ENCODE measurements at regions not wholly inside any gene's neighbourhood (a gene's known extent, or its start where the extent isn't known, plus 50 kb on each side); places are given as distances from the start of the nearest gene placed in this dataset.
"Not testable (repeated sequence)": the region's sequence is repeated elsewhere in the genome, so short reads cannot be mapped to it uniquely, and the experiment has no call there.

- DNase-seq = no peak
- in situ Hi-C loops (cut with HindIII; ENCODE audit: low pct_ligation_motif_present, low pct_unique_long_range_greater_than_20kb, low sequenced_read_pairs) = no loop called here
These were observed 234.9 kb downstream of the OSR1 start for GRCh38 chr2:19123556-19123955.

- no peak for DNase-seq
- in situ Hi-C loops (cut with HindIII; ENCODE audit: low pct_ligation_motif_present, low pct_unique_long_range_greater_than_20kb, low sequenced_read_pairs) = no loop called here
These were observed 236.2 kb downstream of the OSR1 start for GRCh38 chr2:19122220-19122619.

GRCh38 chr2:19120941-19121750 is 237.3 kb downstream of the OSR1 start:
- in situ Hi-C loops (cut with HindIII; ENCODE audit: low pct_ligation_motif_present, low pct_unique_long_range_greater_than_20kb, low sequenced_read_pairs) = no loop called here
- DNase-seq = no peak

GRCh38 chr2:19120181-19120580 is 238.2 kb downstream of the OSR1 start:
- no peak for DNase-seq
- in situ Hi-C loops (cut with HindIII; ENCODE audit: low pct_ligation_motif_present, low pct_unique_long_range_greater_than_20kb, low sequenced_read_pairs) = no loop called here

- no peak for DNase-seq
- in situ Hi-C loops (cut with HindIII; ENCODE audit: low pct_ligation_motif_present, low pct_unique_long_range_greater_than_20kb, low sequenced_read_pairs) = no loop called here
These were observed 239.0 kb downstream of the OSR1 start for GRCh38 chr2:19119326-19120001.

GRCh38 chr2:19116918-19117317 is 241.5 kb downstream of the OSR1 start:
- DNase-seq = no peak
- in situ Hi-C loops (cut with HindIII; ENCODE audit: low pct_ligation_motif_present, low pct_unique_long_range_greater_than_20kb, low sequenced_read_pairs) = no loop called here

GRCh38 chr2:19114754-19115231 is 243.6 kb downstream of the OSR1 start:
- in situ Hi-C loops (cut with HindIII; ENCODE audit: low pct_ligation_motif_present, low pct_unique_long_range_greater_than_20kb, low sequenced_read_pairs) = no loop called here
- DNase-seq = no peak

- in situ Hi-C loops (cut with HindIII; ENCODE audit: low pct_ligation_motif_present, low pct_unique_long_range_greater_than_20kb, low sequenced_read_pairs) = no loop called here
- no peak for DNase-seq
These were observed 244.3 kb downstream of the OSR1 start for GRCh38 chr2:19114126-19114525.

- in situ Hi-C loops (cut with HindIII; ENCODE audit: low pct_ligation_motif_present, low pct_unique_long_range_greater_than_20kb, low sequenced_read_pairs) = no loop called here
- no peak for DNase-seq
These were observed 247.1 kb downstream of the OSR1 start for GRCh38 chr2:19111354-19111753.

GRCh38 chr2:19109518-19109917 is 248.9 kb downstream of the OSR1 start:
- no peak for DNase-seq
- in situ Hi-C loops (cut with HindIII; ENCODE audit: low pct_ligation_motif_present, low pct_unique_long_range_greater_than_20kb, low sequenced_read_pairs) = no loop called here

GRCh38 chr2:19106376-19106775 is 252.0 kb downstream of the OSR1 start:
- in situ Hi-C loops (cut with HindIII; ENCODE audit: low pct_ligation_motif_present, low pct_unique_long_range_greater_than_20kb, low sequenced_read_pairs) = no loop called here
- DNase-seq = no peak

GRCh38 chr2:19104503-19104902 is 253.9 kb downstream of the OSR1 start:
- in situ Hi-C loops (cut with HindIII; ENCODE audit: low pct_ligation_motif_present, low pct_unique_long_range_greater_than_20kb, low sequenced_read_pairs) = no loop called here
- no peak for DNase-seq

- in situ Hi-C loops (cut with HindIII; ENCODE audit: low pct_ligation_motif_present, low pct_unique_long_range_greater_than_20kb, low sequenced_read_pairs) = no loop called here
- DNase-seq = no peak
These were observed 255.6 kb downstream of the OSR1 start for GRCh38 chr2:19102696-19103423.

GRCh38 chr2:19101968-19102367 is 256.5 kb downstream of the OSR1 start:
- DNase-seq = no peak
- in situ Hi-C loops (cut with HindIII; ENCODE audit: low pct_ligation_motif_present, low pct_unique_long_range_greater_than_20kb, low sequenced_read_pairs) = no loop called here

GRCh38 chr2:19100570-19100969 is 257.9 kb downstream of the OSR1 start:
- DNase-seq = no peak
- in situ Hi-C loops (cut with HindIII; ENCODE audit: low pct_ligation_motif_present, low pct_unique_long_range_greater_than_20kb, low sequenced_read_pairs) = no loop called here

GRCh38 chr2:19099181-19099580 is 259.2 kb downstream of the OSR1 start:
- DNase-seq = no peak

GRCh38 chr2:19098467-19099160 is 259.8 kb downstream of the OSR1 start:
- DNase-seq = no peak
- in situ Hi-C loops (cut with HindIII; ENCODE audit: low pct_ligation_motif_present, low pct_unique_long_range_greater_than_20kb, low sequenced_read_pairs) = no loop called here

More at GRCh38 chr2:19099181-19099580, 259.2 kb downstream of the OSR1 start:
- in situ Hi-C loops (cut with HindIII; ENCODE audit: low pct_ligation_motif_present, low pct_unique_long_range_greater_than_20kb, low sequenced_read_pairs) = no loop called here

- DNase-seq; in situ Hi-C loops (cut with HindIII; ENCODE audit: low pct_ligation_motif_present, low pct_unique_long_range_greater_than_20kb, low sequenced_read_pairs): not testable (repeated sequence)
These were observed 268.9 kb downstream of the OSR1 start for GRCh38 chr2:19089476-19089875.

- DNase-seq = no peak
- in situ Hi-C loops (cut with HindIII; ENCODE audit: low pct_ligation_motif_present, low pct_unique_long_range_greater_than_20kb, low sequenced_read_pairs) = no loop called here
These were observed 272.2 kb downstream of the OSR1 start for GRCh38 chr2:19086231-19086651.
